HG02571 (cell line): ENCODE measurements at regions not wholly inside any gene's neighbourhood (a gene's known extent, or its start where the extent isn't known, plus 50 kb on each side); places are given as distances from the start of the nearest gene placed in this dataset.

Experiments
- ATAC-seq: cut with Tn5 transposase; IDR thresholded peaks from one replicate; pipeline ENCODE4 v1.9.1; 2021; ENCODE audit warnings: mild to moderate bottlenecking, moderate library complexity; ENCODE audit not compliant: unreplicated experiment

DNA sequence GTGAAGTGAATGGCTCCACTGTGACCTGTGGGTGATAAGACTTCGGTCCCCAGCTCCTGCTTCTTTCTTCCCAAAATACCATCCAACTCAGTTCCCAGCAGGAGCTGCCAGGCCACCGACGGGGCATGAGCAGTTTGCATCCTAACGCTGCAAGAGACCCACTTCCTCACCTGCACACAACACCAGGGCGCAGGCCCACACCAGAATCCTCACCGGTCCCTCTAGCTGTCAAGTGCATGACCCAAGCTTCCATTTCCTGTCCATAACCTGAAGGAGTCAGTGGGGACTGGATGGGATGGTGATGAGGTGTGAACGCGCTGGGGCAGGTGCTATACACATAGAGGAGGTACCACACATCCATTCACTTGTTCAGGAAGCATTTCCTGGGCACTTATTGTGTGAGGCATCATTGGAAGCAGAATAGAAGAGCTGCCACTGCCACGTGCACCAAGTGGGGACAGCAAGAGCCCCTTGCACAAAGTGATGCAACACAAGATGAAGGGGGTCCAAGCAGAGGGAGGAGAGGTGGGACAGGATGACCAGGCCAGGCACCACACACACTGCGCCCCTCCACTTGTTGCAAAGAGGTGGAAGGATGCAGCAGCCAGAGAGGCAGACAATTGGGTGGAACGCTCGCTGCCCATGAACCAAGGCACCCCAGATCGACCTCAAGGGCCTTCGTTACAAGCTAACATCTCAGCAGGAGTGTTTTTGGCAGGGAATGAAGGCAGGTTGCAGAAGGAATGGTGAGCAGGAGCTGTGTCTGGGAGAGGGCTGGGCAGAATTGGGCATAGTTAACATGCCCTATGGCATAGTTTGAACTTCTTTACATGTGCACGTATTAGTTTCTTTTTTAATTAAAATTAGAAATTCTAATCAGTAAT, 605.8 kb upstream of the MGMT start:
- no peak for ATAC-seq

- ATAC-seq, result no peak
These were observed 603.6 kb upstream of the MGMT start for GRCh38 chr10:128863411-128863810.

- ATAC-seq, result no peak
These were observed 603.1 kb upstream of the MGMT start for GRCh38 chr10:128863823-128864405.

- no peak for ATAC-seq
These were observed 602.3 kb upstream of the MGMT start for GRCh38 chr10:128864554-128865295.

GRCh38 chr10:128865436-128866195, 601.4 kb upstream of the MGMT start:
- ATAC-seq, result no peak

GRCh38 chr10:128866551-128866950, 600.5 kb upstream of the MGMT start:
- no peak for ATAC-seq

- ATAC-seq, result no peak
These were observed 599.8 kb upstream of the MGMT start for GRCh38 chr10:128867210-128867609.

DNA sequence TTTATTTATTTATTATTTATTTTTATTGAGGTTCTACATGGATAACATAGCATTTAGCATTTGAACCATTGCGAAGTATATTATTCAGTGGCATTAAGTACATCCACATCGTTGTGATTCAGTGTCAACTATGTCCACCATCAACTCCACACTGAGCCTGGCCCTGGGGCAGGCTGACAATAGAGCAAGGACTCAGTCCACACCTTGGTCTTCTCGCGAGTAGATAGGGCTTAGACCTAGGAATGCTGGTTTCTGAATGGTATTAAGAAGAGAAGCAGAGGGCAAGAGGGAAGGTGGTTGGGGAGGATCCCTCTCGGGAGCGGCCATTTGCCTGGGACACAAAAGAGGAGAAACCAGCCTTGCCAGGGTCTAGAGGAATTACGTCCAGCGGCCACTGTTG, 599.2 kb upstream of the MGMT start:
- ATAC-seq, result no peak

DNA sequence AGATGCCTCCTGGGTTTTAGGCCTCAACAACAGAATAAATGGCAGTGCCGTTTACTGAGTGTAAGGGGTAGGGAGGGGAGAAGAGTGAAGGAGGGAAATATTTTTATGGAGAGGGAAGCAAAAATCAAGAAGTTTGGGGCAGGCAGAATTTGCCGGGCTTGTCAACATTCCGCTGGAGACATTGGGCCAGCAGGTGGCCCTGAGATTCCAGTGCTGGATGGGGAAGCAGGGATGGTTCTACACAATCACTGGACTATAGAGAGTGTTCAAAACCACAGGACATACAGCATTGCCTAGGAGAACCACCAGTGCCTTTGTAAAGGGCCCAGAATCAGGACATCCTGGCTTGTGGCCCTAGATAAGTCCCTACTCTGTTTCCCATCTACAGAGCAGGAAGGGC, 598.6 kb upstream of the MGMT start:
- ATAC-seq, result no peak

- ATAC-seq, result no peak
These were observed 597.8 kb upstream of the MGMT start for GRCh38 chr10:128869101-128869749.

DNA sequence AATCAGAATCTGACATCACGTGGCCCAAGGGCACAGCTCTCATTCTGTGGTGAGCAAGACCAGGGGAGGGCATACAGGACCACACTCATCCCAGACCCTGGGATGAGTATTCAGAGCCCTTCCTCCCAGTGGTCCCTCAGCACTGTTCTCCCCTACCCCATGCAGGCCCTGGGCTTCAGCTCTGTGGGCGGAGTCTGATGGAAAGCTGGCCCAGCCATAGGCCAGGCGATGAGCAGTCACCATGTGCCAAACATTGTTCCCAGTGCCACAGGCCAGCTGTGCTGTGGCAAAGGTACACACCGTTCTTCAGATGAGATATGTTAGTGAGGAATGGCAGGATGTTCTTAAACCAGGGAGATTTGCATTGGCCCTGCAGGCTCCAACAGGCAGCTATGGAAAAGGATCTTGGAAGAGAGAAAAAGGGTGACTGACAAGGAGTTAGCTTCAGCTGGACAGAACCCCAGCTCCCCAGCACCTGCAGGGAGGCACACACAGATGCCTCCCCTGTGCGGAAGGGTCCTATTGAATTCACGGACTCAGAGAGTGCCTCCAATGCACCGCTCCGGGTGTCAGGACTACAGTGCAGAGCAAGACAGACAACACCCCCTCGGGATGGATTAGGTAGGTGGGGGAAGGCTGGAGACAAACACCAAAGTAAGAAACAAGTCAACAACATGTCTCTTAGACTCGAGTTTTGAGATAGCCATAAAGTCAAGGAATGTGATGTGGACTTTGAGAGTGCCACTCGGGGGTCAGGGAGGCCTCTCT, 596.0 kb upstream of the MGMT start:
- no peak for ATAC-seq

DNA sequence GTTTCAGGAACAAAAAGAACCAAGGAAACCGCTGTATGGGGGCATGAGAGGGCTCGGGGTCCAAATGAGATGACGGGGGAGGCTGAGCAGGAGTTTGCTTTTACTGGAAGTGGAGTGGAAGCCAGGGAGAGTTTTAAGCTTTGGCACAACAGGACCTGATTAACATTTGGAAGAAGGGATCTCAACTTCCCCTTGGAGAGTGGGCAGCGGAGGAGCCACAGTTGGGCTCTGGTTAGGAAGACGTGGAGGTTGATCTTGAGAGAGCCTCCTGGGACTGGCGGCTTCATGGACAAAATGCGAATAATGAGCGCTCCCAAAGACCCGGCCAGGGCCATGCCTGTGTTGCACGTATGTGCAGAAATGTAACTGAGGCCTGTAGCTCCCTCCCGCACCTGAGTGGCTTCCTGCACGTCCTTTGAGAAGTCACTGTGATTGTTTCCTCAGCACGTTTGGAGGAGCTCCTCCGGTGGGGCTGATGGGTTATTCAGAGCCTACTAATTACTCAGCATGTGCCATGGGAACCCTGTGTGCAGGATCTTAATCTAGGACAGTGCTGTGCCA, 595.3 kb upstream of the MGMT start:
- ATAC-seq, result no peak

- no peak for ATAC-seq
These were observed 593.5 kb upstream of the MGMT start for GRCh38 chr10:128873411-128874054.

DNA sequence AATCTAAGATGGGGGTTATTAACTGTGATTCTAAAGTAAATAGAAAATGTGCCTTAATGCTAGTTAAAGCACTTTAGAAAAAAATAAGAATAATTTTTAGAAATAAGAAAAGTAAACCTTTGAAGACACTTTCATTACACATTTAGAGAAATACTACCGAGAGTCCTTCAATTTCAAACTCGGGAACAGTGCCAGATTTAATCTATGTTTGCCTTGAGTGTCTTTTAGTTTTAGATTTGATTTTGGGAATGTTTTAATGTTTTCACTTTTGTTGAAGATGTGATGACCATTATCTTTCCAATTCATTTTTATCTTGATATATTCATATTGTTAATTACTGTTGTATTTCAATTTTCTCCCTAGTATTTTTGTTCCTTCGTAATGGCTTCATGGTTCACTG, 592.7 kb upstream of the MGMT start:
- ATAC-seq, result no peak

DNA sequence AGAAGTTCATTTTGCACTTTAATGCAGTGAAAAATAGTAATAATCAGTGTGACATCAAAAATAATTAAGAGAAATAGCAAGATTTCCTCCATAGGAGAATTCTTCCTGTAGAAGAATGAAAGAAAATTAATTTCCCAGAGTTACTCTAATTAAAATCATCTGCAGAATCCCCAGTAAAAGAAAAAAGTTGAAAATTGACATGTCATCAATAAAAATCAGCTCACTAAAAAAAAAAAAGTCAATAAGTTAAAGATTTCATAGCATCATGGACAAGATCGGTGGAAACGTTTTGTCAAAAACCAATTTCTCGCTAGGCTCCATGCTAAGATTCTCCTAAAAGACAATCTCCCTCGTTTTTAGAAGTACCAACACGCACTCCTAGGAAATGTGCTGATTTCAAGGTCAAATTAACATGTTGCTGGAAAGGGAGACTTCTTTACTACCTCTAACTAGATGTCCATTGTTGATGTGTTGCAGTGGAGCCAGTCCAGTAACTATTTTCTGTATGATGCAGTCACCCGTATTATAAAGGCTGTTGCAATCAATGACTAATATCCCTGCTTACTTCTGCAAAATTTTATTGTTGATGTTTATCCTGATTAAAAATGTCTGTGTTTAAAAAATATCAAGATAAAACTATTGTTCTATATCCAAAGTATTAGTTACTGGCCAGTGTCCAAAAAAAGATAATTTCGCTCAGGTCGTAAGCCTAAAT, 591.9 kb upstream of the MGMT start:
- ATAC-seq, result no peak

- no peak for ATAC-seq
These were observed 590.9 kb upstream of the MGMT start for GRCh38 chr10:128875956-128876736.

GRCh38 chr10:128877141-128877540, 589.9 kb upstream of the MGMT start:
- ATAC-seq, result no peak

GRCh38 chr10:128877936-128878335, 589.1 kb upstream of the MGMT start:
- ATAC-seq, result no peak
